ENCODE measurements at regions not wholly inside any gene's neighbourhood (a gene's known extent, or its start where the extent isn't known, plus 50 kb on each side); places are given as distances from the start of the nearest gene placed in this dataset.
A peak's percentile ranks its signal among the peaks of the same experiment; 100 is the strongest.

DNA sequence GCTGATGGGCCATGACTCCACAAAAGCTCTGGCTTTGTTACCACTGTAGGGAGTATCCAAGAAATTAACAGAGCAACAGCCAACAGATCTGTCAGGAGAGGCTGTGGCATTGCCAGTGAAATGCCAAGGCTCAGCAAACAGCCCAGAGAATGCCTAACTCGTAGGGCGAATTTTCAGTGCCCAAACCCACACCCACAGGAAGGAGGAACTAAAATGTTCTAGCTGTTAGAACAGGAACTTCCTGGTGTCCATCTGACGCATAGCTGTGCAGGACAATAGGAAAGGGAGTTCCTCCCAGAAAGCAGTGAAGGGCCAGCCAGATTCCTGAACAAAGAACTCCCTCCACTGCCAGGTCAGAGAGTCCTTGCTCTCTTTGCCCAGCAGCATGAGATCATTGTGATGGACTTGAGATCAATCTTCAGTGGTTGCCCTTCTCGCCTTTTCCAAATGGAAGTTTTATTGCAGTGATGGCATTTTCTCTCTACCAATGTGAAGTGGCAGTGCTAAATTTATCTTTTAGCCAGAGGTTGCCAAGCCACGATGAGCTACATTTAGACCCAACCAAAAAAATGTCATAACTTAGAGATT lies 224.2 kb upstream of the STARD13 start:
- Mint-ChIP-seq H3K27me3 (ENCODE audit: low read depth) (no peaks in the 10 kb centered on the region), H3K9me3 (peaks cover 7% of the 10 kb centered on the region; the same call in 1 of the 2 replicates), H3K27ac (no peak overlapping the region), H3K4me3 (no peak overlapping the region), H3K4me1 (peaks cover 18% of the 10 kb centered on the region), H3K36me3 (no peaks in the 10 kb centered on the region)
- ATAC-seq (peak; percentile 61), DNase-seq (ENCODE audit: low spot score) (no peak)
- no peak for TF ChIP-seq ZNF232 (CRISPR knock-in tag; IDR thresholded peaks at IDR 0.05)
- CTCF ChIA-PET, result interaction anchor here (1.2 kb wide), 1 partner anchor 33 kb away, joined by 4 read pairs; no protein-coding TSS in a partner anchor
- POLR2A ChIA-PET, result no interaction called here

GRCh38 chr13:33510350-33510970 lies 224.9 kb upstream of the STARD13 start:
- no peaks in the 10 kb centered on the region for H3K36me3 Mint-ChIP-seq
- DNase-seq (ENCODE audit: low spot score) (no peak), ATAC-seq (no peak)
- peaks cover 19% of the 10 kb centered on the region for H3K4me1 Mint-ChIP-seq
- no peak overlapping the region for H3K27ac Mint-ChIP-seq
- H3K4me3 Mint-ChIP-seq, result no peak overlapping the region
- no peaks in the 10 kb centered on the region for H3K27me3 Mint-ChIP-seq (ENCODE audit: low read depth)
- peaks cover 7% of the 10 kb centered on the region; the same call in 1 of the 2 replicates for H3K9me3 Mint-ChIP-seq
- ChIA-PET POLR2A (no interaction called here), CTCF (interaction anchor here (1.2 kb wide), 1 partner anchor 32 kb away, joined by 4 read pairs; no protein-coding TSS in a partner anchor)
- TF ChIP-seq CDX4 (CRISPR knock-in tag; IDR thresholded peaks at IDR 0.05; ENCODE audit: borderline replicate concordance), result no peak
- TF ChIP-seq, protein P1, sequence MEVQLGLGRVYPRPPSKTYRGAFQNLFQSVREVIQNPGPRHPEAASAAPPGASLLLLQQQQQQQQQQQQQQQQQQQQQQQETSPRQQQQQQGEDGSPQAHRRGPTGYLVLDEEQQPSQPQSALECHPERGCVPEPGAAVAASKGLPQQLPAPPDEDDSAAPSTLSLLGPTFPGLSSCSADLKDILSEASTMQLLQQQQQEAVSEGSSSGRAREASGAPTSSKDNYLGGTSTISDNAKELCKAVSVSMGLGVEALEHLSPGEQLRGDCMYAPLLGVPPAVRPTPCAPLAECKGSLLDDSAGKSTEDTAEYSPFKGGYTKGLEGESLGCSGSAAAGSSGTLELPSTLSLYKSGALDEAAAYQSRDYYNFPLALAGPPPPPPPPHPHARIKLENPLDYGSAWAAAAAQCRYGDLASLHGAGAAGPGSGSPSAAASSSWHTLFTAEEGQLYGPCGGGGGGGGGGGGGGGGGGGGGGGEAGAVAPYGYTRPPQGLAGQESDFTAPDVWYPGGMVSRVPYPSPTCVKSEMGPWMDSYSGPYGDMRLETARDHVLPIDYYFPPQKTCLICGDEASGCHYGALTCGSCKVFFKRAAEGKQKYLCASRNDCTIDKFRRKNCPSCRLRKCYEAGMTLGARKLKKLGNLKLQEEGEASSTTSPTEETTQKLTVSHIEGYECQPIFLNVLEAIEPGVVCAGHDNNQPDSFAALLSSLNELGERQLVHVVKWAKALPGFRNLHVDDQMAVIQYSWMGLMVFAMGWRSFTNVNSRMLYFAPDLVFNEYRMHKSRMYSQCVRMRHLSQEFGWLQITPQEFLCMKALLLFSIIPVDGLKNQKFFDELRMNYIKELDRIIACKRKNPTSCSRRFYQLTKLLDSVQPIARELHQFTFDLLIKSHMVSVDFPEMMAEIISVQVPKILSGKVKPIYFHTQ (CRISPR knock-in tag; IDR thresholded peaks at IDR 0.05), result no peak
- TF ChIP-seq, protein P2, sequence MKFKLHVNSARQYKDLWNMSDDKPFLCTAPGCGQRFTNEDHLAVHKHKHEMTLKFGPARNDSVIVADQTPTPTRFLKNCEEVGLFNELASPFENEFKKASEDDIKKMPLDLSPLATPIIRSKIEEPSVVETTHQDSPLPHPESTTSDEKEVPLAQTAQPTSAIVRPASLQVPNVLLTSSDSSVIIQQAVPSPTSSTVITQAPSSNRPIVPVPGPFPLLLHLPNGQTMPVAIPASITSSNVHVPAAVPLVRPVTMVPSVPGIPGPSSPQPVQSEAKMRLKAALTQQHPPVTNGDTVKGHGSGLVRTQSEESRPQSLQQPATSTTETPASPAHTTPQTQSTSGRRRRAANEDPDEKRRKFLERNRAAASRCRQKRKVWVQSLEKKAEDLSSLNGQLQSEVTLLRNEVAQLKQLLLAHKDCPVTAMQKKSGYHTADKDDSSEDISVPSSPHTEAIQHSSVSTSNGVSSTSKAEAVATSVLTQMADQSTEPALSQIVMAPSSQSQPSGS (CRISPR knock-in tag; IDR thresholded peaks at IDR 0.05; ENCODE audit: borderline replicate concordance, low read depth), result no peak
- TF ChIP-seq CTCF (IDR thresholded peaks at IDR 0.05), result no peak
- no peak for TF ChIP-seq CREB1 (CRISPR knock-in tag; IDR thresholded peaks at IDR 0.05)
- TF ChIP-seq, protein P3, sequence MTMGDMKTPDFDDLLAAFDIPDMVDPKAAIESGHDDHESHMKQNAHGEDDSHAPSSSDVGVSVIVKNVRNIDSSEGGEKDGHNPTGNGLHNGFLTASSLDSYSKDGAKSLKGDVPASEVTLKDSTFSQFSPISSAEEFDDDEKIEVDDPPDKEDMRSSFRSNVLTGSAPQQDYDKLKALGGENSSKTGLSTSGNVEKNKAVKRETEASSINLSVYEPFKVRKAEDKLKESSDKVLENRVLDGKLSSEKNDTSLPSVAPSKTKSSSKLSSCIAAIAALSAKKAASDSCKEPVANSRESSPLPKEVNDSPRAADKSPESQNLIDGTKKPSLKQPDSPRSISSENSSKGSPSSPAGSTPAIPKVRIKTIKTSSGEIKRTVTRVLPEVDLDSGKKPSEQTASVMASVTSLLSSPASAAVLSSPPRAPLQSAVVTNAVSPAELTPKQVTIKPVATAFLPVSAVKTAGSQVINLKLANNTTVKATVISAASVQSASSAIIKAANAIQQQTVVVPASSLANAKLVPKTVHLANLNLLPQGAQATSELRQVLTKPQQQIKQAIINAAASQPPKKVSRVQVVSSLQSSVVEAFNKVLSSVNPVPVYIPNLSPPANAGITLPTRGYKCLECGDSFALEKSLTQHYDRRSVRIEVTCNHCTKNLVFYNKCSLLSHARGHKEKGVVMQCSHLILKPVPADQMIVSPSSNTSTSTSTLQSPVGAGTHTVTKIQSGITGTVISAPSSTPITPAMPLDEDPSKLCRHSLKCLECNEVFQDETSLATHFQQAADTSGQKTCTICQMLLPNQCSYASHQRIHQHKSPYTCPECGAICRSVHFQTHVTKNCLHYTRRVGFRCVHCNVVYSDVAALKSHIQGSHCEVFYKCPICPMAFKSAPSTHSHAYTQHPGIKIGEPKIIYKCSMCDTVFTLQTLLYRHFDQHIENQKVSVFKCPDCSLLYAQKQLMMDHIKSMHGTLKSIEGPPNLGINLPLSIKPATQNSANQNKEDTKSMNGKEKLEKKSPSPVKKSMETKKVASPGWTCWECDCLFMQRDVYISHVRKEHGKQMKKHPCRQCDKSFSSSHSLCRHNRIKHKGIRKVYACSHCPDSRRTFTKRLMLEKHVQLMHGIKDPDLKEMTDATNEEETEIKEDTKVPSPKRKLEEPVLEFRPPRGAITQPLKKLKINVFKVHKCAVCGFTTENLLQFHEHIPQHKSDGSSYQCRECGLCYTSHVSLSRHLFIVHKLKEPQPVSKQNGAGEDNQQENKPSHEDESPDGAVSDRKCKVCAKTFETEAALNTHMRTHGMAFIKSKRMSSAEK (CRISPR knock-in tag; IDR thresholded peaks at IDR 0.05; ENCODE audit: borderline replicate concordance), result no peak
- TF ChIP-seq, protein P4, sequence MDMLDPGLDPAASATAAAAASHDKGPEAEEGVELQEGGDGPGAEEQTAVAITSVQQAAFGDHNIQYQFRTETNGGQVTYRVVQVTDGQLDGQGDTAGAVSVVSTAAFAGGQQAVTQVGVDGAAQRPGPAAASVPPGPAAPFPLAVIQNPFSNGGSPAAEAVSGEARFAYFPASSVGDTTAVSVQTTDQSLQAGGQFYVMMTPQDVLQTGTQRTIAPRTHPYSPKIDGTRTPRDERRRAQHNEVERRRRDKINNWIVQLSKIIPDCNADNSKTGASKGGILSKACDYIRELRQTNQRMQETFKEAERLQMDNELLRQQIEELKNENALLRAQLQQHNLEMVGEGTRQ (CRISPR knock-in tag; IDR thresholded peaks at IDR 0.05), result no peak
- no peak for TF ChIP-seq JAZF1 (CRISPR knock-in tag; IDR thresholded peaks at IDR 0.05)
- no peak for TF ChIP-seq NFE2L1 (CRISPR knock-in tag; IDR thresholded peaks at IDR 0.05)
- no peak for TF ChIP-seq ATF6 (CRISPR knock-in tag; IDR thresholded peaks at IDR 0.05)
- TF ChIP-seq, protein P5, sequence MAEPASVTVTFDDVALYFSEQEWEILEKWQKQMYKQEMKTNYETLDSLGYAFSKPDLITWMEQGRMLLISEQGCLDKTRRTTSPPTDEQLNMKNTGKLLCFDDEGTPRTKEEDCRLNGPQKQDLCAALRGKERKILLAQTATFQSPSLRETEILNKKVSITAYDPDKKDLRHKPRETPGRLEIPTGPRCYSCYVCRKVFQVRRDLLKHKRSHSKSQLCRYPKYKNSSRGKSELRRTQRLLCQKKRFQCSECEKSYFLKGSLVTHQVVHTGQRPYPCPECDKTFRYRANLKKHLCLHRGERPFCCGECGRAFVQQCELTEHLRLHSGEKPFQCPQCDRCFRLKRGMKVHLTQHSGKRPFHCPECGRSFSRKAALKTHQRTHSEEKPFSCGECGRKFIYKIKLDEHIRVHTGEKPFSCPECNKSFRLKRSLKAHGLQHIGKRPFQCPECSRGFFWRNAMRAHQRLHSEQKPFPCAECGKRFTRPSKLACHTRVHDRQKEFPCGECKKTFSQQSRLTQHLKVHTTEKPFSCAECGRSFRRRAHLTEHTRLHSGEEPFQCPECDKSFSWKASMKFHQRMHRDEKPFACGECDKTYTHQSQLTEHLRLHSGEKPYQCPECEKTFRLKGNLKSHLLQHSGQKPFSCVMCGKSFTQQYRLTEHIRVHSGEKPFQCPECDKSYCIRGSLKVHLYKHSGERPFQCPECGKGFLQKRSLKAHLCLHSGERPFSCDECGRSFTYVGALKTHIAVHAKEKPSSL (CRISPR knock-in tag; conservative IDR thresholded peaks at IDR 0.05), result no peak
- TF ChIP-seq TEAD4 (CRISPR knock-in tag; IDR thresholded peaks at IDR 0.05), result no peak
- TF ChIP-seq GTF2I (CRISPR knock-in tag; conservative IDR thresholded peaks at IDR 0.05), result no peak
- no peak for TF ChIP-seq ERG (CRISPR knock-in tag; IDR thresholded peaks at IDR 0.05)
